ENCODE measurements at regions not wholly inside any gene's neighbourhood (a gene's known extent, or its start where the extent isn't known, plus 50 kb on each side); places are given as distances from the start of the nearest gene placed in this dataset.
"Not testable (repeated sequence)": the region's sequence is repeated elsewhere in the genome, so short reads cannot be mapped to it uniquely, and the experiment has no call there.

DNA sequence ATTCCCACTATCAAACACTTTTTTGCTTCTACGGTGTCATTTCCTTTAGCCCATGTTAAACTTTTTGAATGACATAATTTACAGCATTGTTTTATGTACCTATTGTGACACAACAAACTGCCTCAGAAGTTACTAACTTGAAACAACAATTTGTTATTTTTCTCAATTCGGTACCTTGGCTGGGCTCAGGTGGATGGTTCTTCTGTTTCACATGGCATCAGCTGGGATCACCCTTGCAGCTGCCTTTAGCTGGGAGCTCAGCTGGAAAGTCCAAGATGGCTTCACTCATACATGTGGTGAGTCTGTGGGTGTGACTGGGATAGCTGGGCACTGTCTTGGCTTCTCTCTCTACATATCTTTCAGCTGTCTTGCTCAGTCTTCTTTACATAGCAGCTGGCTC, 156.0 kb downstream of the GXYLT1 start:
- H3K27ac ChIP-seq = no peak overlapping the region
- DNase-seq (ENCODE audit: low spot score) = no peak
- TF ChIP-seq, protein P1, sequence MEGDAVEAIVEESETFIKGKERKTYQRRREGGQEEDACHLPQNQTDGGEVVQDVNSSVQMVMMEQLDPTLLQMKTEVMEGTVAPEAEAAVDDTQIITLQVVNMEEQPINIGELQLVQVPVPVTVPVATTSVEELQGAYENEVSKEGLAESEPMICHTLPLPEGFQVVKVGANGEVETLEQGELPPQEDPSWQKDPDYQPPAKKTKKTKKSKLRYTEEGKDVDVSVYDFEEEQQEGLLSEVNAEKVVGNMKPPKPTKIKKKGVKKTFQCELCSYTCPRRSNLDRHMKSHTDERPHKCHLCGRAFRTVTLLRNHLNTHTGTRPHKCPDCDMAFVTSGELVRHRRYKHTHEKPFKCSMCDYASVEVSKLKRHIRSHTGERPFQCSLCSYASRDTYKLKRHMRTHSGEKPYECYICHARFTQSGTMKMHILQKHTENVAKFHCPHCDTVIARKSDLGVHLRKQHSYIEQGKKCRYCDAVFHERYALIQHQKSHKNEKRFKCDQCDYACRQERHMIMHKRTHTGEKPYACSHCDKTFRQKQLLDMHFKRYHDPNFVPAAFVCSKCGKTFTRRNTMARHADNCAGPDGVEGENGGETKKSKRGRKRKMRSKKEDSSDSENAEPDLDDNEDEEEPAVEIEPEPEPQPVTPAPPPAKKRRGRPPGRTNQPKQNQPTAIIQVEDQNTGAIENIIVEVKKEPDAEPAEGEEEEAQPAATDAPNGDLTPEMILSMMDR (conservative IDR thresholded peaks at IDR 0.05; ENCODE audit: low read depth) = no peak
- CTCF ChIA-PET = interaction anchor here (0.6 kb wide), 1 partner anchor 59 kb away, joined by 3 read pairs; no protein-coding TSS in a partner anchor
- POLR2A ChIA-PET (ENCODE audit: low non-redundant PET) = interaction anchor here (0.6 kb wide), 1 partner anchor 537 kb away, joined by 3 read pairs; no protein-coding TSS in a partner anchor

DNA sequence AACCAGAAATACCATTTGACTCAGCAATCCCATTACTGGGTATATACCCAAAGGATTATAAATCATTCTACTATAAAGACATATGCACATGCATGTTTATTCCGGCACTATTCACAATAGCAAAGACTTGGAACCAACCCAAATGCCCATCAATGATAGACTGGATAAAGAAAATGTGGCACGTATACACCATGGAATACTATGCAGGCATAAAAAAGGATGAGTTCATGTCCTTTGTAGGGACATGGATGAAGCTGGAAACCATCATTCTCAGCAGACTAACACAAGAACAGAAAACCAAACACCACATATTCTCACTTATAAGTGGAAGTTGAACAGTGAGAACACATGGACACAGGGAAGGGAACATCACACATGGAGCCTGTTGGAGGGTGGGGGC, 158.2 kb downstream of the GXYLT1 start:
- POLR2A ChIA-PET (ENCODE audit: low non-redundant PET); H3K27ac ChIP-seq; CTCF ChIA-PET; DNase-seq (ENCODE audit: low spot score): not testable (repeated sequence)

GRCh38 chr12:41983856-41984255, 160.8 kb downstream of the GXYLT1 start:
- DNase-seq (ENCODE audit: low spot score) = no peak
- ChIA-PET POLR2A (ENCODE audit: low non-redundant PET) (no interaction called here), CTCF (no interaction called here)
- TF ChIP-seq, protein P1 (conservative IDR thresholded peaks at IDR 0.05; ENCODE audit: low read depth) = no peak
- no peak overlapping the region for H3K27ac ChIP-seq

DNA sequence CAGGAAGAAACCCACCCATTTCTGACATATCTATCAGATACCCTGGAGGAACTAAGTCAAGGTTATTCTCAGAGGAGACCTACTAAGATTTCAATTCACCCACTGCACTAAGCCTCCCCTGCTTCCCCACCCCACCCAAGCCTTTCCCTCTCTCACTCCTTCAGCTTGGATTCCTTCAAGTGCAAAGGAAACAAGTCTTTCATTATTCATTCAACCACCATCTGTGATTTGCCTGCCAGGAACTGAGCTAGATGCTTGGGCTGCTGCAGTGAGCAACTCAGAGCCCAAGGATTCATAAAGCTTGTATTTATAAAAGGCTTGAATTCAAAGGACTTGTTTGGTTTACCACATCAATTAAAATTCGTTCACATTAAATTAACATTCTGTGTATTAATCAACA, 161.3 kb downstream of the GXYLT1 start:
- ChIA-PET CTCF (no interaction called here), POLR2A (ENCODE audit: low non-redundant PET) (no interaction called here)
- DNase-seq (ENCODE audit: low spot score) = no peak
- no peak overlapping the region for H3K27ac ChIP-seq
- TF ChIP-seq, protein P1 (conservative IDR thresholded peaks at IDR 0.05; ENCODE audit: low read depth) = no peak

DNA sequence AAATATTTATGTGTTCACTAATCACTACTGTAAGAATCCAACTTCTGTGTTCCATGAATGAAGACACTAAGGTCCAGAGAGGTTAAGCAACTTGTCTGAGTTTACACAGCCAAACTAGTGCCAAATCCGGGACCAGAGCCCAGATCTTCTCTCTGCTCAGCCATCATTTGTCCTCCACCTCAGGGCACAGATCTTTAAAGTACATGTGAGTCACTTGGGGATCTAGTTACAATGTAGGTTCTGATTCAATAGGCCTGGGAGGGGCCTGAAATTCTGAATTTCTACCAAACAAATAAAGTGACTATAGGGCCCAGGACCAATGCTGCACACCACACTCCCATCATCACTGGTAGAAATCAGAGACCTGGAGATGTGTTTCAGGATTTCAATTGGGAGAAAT, 162.9 kb downstream of the GXYLT1 start:
- POLR2A ChIA-PET (ENCODE audit: low non-redundant PET) = no interaction called here

DNA sequence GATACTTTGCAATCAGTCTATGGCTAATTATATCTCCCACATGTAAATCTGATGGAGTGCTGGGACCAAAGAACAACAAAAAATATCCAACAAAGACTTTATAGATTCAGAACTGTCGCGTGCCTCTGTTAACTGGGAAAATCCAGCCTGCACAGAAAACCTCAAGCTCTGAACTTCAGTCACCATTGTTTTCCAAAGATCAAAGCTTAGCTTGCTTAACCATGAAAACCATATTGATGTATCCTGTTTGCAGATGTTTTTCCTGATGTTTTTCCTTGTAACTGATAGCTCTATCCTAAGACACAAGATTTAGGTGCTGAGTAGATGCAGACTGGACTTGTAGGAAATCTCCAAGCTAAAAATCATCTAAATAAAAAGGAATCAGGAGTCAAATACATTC, 163.7 kb downstream of the GXYLT1 start:
- CTCF ChIA-PET = no interaction called here
- POLR2A ChIA-PET (ENCODE audit: low non-redundant PET) = no interaction called here
- no peak for DNase-seq (ENCODE audit: low spot score)
- no peak overlapping the region for H3K27ac ChIP-seq
- TF ChIP-seq, protein P1 (conservative IDR thresholded peaks at IDR 0.05; ENCODE audit: low read depth) = no peak

More for the DNA sequence above, 162.9 kb downstream of the GXYLT1 start:
- CTCF ChIA-PET = interaction anchor here (0.6 kb wide), 1 partner anchor 344 kb away, joined by 4 read pairs; the partner anchor contains the start of genes PPHLN1 and ZCRB1
- TF ChIP-seq, protein P1 (conservative IDR thresholded peaks at IDR 0.05; ENCODE audit: low read depth) = no peak
- H3K27ac ChIP-seq = no peak overlapping the region
- peak; percentile 32 for DNase-seq (ENCODE audit: low spot score)

- POLR2A ChIA-PET (ENCODE audit: low non-redundant PET) = no interaction called here
- TF ChIP-seq, protein P1 (conservative IDR thresholded peaks at IDR 0.05; ENCODE audit: low read depth) = no peak
- H3K27ac ChIP-seq = no peak overlapping the region
- CTCF ChIA-PET = no interaction called here
- no peak for DNase-seq (ENCODE audit: low spot score)
Measured at GRCh38 chr12:41980390-41980789, 164.3 kb downstream of the GXYLT1 start.
